ENCODE measurements at regions not wholly inside any gene's neighbourhood (a gene's known extent, or its start where the extent isn't known, plus 50 kb on each side); places are given as distances from the start of the nearest gene placed in this dataset.

DNA sequence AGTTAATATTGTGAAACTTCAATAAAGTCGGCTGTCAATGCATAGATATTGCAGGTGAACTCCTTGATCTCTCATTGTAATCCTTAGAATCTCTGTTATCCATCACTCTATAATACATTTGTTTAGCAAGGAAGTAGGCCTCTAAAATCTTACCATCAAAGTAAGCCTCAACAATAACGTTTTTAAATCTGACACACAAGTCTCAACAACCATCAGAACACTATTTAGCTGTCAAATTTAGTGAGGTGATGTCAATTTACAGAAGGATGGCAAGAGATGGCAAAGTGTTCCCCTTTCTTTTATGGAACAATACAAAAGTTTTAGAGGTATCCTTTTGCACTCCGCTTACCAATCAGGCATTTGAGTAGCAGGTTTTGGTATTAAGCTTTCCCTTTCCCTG is 67.6 kb downstream of the RWDD3 start (continued):
- TF ChIP-seq RXRA (IDR thresholded peaks at IDR 0.05) (no peak), FOXA2 (IDR thresholded peaks at IDR 0.05) (no peak), HNF4G (IDR thresholded peaks at IDR 0.05) (no peak), GABPA (IDR thresholded peaks at IDR 0.05 in 1 of 2, conservative IDR thresholded peaks at IDR 0.05 in 1 of 2) (no peak)
- TF ChIP-seq, protein P1, sequence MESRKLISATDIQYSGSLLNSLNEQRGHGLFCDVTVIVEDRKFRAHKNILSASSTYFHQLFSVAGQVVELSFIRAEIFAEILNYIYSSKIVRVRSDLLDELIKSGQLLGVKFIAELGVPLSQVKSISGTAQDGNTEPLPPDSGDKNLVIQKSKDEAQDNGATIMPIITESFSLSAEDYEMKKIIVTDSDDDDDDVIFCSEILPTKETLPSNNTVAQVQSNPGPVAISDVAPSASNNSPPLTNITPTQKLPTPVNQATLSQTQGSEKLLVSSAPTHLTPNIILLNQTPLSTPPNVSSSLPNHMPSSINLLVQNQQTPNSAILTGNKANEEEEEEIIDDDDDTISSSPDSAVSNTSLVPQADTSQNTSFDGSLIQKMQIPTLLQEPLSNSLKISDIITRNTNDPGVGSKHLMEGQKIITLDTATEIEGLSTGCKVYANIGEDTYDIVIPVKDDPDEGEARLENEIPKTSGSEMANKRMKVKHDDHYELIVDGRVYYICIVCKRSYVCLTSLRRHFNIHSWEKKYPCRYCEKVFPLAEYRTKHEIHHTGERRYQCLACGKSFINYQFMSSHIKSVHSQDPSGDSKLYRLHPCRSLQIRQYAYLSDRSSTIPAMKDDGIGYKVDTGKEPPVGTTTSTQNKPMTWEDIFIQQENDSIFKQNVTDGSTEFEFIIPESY (IDR thresholded peaks at IDR 0.05) = no peak

DNA sequence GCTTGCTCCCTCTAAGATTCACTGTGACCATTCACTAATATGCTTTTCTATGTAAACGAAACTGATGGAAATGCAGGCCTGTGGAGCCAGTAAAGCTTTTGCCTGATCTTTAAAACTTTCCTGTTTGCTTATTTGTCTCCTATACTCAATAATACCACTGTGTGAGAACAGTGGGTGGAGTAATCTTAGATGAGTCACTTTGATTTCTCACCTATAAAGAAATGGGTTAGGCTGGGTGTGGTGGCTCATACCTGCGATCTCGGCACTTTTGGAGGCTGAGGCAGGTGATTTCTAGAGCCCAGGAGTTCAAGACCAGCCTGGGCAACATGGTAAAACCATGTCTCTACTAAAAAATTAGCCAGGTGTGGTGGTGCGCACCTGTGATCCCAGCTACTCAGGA is 70.8 kb downstream of the RWDD3 start:
- H3K27me3 ChIP-seq (ENCODE audit: control insufficient read depth in 4 of 4, insufficient read depth in 4 of 4, low read length in 3 of 4) = peaks cover 0 to 12% (median 4%) of the 10 kb centered on the region in 4 donors

DNA sequence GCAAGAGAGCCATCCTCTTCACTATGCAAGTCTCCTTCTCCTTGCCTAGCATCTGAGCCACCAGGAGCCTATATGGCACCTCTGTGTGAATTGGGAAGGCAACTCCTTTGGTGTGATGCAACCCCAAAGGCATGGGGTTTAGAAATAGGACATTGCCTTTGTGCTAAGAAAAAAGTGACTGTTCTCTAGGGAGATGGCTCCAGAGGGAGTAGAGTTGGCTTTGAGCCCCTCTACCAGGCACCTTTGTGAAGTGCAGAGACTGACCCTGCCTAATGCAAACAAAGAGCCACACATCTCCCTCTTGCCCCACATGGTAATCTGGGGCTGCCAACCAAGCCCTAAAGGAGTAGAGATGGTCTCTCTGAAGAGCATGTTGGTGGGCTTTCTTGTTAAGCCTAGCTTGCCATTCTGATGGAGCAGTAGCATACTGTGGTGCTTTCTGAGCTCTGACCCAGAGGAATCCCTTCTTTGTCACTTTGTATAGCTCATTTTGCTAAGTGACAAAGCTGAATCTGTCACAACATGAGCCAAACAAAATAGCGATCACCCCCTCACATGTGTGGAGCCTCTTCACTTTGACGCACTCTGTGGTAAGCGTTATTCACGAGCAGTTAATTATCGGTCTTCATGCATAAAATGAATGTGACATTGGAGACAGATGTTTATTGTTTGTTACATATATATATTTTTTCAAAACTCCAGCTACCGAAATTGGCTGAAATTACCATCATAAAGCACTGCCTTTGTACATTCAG is 74.4 kb downstream of the RWDD3 start:
- H3K9ac ChIP-seq (ENCODE audit: low read depth in 1 of 2, low read length in 2 of 2) = no peak overlapping the region
- no peaks in the 10 kb centered on the region for H3K9me3 ChIP-seq (ENCODE audit: control insufficient read depth in 4 of 4, low read length in 3 of 4)
- 46% methylated on average over 6 of the region's 6 CpGs for WGBS
- H3K4me1 ChIP-seq (ENCODE audit: control insufficient read depth in 4 of 4, insufficient read depth in 4 of 4, low read length in 3 of 4) = no peaks in the 10 kb centered on the region
- peaks cover 0 to 15% (median 4%) of the 10 kb centered on the region in 4 donors for H3K27me3 ChIP-seq (ENCODE audit: control insufficient read depth in 4 of 4, insufficient read depth in 4 of 4, low read length in 3 of 4)
- no peaks in the 10 kb centered on the region for H3K36me3 ChIP-seq (ENCODE audit: control insufficient read depth in 4 of 4, insufficient read depth in 3 of 4, low read depth in 1 of 4, low read length in 3 of 4)
- no peak overlapping the region for H3K4me3 ChIP-seq (ENCODE audit: low read depth in 1 of 3, low read length in 3 of 3)
- DNase-seq (ENCODE audit: low spot score) = no peak
- TF ChIP-seq, protein P2, sequence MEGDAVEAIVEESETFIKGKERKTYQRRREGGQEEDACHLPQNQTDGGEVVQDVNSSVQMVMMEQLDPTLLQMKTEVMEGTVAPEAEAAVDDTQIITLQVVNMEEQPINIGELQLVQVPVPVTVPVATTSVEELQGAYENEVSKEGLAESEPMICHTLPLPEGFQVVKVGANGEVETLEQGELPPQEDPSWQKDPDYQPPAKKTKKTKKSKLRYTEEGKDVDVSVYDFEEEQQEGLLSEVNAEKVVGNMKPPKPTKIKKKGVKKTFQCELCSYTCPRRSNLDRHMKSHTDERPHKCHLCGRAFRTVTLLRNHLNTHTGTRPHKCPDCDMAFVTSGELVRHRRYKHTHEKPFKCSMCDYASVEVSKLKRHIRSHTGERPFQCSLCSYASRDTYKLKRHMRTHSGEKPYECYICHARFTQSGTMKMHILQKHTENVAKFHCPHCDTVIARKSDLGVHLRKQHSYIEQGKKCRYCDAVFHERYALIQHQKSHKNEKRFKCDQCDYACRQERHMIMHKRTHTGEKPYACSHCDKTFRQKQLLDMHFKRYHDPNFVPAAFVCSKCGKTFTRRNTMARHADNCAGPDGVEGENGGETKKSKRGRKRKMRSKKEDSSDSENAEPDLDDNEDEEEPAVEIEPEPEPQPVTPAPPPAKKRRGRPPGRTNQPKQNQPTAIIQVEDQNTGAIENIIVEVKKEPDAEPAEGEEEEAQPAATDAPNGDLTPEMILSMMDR (IDR thresholded peaks at IDR 0.05; ENCODE audit: low read depth, low read length, missing input control) = no peak
- TF ChIP-seq, protein P3, sequence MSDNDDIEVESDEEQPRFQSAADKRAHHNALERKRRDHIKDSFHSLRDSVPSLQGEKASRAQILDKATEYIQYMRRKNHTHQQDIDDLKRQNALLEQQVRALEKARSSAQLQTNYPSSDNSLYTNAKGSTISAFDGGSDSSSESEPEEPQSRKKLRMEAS (IDR thresholded peaks at IDR 0.05) = no peak
- no peak for TF ChIP-seq FOXA2 (IDR thresholded peaks at IDR 0.05)
- no peak for TF ChIP-seq TAF1 (conservative IDR thresholded peaks at IDR 0.05)
- TF ChIP-seq, protein P4, sequence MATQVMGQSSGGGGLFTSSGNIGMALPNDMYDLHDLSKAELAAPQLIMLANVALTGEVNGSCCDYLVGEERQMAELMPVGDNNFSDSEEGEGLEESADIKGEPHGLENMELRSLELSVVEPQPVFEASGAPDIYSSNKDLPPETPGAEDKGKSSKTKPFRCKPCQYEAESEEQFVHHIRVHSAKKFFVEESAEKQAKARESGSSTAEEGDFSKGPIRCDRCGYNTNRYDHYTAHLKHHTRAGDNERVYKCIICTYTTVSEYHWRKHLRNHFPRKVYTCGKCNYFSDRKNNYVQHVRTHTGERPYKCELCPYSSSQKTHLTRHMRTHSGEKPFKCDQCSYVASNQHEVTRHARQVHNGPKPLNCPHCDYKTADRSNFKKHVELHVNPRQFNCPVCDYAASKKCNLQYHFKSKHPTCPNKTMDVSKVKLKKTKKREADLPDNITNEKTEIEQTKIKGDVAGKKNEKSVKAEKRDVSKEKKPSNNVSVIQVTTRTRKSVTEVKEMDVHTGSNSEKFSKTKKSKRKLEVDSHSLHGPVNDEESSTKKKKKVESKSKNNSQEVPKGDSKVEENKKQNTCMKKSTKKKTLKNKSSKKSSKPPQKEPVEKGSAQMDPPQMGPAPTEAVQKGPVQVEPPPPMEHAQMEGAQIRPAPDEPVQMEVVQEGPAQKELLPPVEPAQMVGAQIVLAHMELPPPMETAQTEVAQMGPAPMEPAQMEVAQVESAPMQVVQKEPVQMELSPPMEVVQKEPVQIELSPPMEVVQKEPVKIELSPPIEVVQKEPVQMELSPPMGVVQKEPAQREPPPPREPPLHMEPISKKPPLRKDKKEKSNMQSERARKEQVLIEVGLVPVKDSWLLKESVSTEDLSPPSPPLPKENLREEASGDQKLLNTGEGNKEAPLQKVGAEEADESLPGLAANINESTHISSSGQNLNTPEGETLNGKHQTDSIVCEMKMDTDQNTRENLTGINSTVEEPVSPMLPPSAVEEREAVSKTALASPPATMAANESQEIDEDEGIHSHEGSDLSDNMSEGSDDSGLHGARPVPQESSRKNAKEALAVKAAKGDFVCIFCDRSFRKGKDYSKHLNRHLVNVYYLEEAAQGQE (IDR thresholded peaks at IDR 0.05) = no peak
- TF ChIP-seq HNF4A (conservative IDR thresholded peaks at IDR 0.05) = no peak
- H3K27ac ChIP-seq (ENCODE audit: low read depth in 1 of 2, low read length in 2 of 2) = no peak overlapping the region

More for the DNA sequence above, 70.8 kb downstream of the RWDD3 start:
- 90% methylated on average over 4 of the region's 4 CpGs for WGBS
- Histone ChIP-seq H3K4me1 (ENCODE audit: control insufficient read depth in 4 of 4, insufficient read depth in 4 of 4, low read length in 3 of 4) (no peaks in the 10 kb centered on the region), H3K36me3 (ENCODE audit: control insufficient read depth in 4 of 4, insufficient read depth in 3 of 4, low read depth in 1 of 4, low read length in 3 of 4) (no peaks in the 10 kb centered on the region), H3K4me3 (ENCODE audit: low read depth in 1 of 3, low read length in 3 of 3) (no peak overlapping the region), H3K9ac (ENCODE audit: low read depth in 1 of 2, low read length in 2 of 2) (no peak overlapping the region), H3K27ac (ENCODE audit: low read depth in 1 of 2, low read length in 2 of 2) (no peak overlapping the region), H3K9me3 (ENCODE audit: control insufficient read depth in 4 of 4, low read length in 3 of 4) (no peaks in the 10 kb centered on the region)
- TF ChIP-seq EGR1 (IDR thresholded peaks at IDR 0.05; ENCODE audit: low read depth in 2 of 2) = no peak
- no peak for TF ChIP-seq HNF4G (IDR thresholded peaks at IDR 0.05)
- TF ChIP-seq, protein P4 (IDR thresholded peaks at IDR 0.05) = no peak
- no peak for TF ChIP-seq FOXA2 (IDR thresholded peaks at IDR 0.05)
- DNase-seq (ENCODE audit: low spot score) = no peak

All from liver (tissue), 8 donors.